Lower leg skin (tissue), 4 donors: ENCODE measurements at regions not wholly inside any gene's neighbourhood (a gene's known extent, or its start where the extent isn't known, plus 50 kb on each side); places are given as distances from the start of the nearest gene placed in this dataset.

ENCODE experiments used
- DNase-seq, 2 donors: peaks; one replicate each; pipeline ENCODE4 v3.0.0-alpha.2; 2019; ENCODE audit warnings: low spot score in 2 of 2
- H3K4me3 ChIP-seq: fragments of 200-600 bp; sonication (generic); 2 replicates; pipeline ENCODE4 v1.5.1; 2017; ENCODE audit warnings: mild to moderate bottlenecking, low read depth; ENCODE audit not compliant: poor library complexity, severe bottlenecking
- POLR2A ChIP-seq, 2 donors: fragments of 450-650 bp; IDR thresholded peaks; one replicate each; pipeline ENCODE4 v1.6.1; 2016 to 2017; ENCODE audit warnings: antibody characterized with exemption in 2 of 2, mild to moderate bottlenecking in 1 of 2, moderate library complexity in 1 of 2
- WGBS, 2 donors: methylation state at CpG; one replicate each; pipeline ENCODE4 v1.1.5; 2018; 5-methylcytosine and 5-hydroxymethylcytosine counted together
- intact Hi-C: fragments of 100-400 bp; cut with DNase I; formaldehyde crosslinking; loops from one replicate; pipeline ENCODE4 v1.15.0; 2023; ENCODE audit warnings: low total_unique reads
- TF ChIP-seq, protein P1 (sequence below), 3 donors: fragments of 450-650 bp; IDR thresholded peaks; one replicate each; pipeline ENCODE4 v1.5.1; 2016; ENCODE audit warnings: antibody characterized with exemption in 3 of 3, mild to moderate bottlenecking in 3 of 3, moderate library complexity in 2 of 3

DNA sequence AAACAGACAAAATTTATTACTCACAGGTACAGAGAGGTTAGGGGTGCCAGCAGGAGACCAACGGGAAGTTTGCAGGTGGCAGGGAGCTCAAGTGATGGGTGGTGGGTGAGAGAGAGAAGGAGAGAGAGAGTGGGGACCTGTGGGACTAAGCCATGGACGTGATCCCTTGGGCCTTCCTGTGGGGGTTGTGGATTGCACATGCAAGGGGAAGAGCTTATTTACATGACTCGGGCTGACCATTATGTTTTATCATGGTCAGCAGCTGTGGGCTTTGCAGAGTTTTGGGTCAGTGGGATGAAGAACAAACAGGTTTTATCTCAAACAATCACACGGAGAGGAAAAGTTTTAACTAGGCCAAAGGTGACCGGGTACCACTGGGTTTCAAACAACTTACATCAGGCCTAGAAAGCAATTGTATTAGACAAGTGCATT, 156.2 kb upstream of the EXOC2 start:
- TF ChIP-seq POLR2A (IDR thresholded peaks at IDR 0.05): no peak
- TF ChIP-seq, protein P1, sequence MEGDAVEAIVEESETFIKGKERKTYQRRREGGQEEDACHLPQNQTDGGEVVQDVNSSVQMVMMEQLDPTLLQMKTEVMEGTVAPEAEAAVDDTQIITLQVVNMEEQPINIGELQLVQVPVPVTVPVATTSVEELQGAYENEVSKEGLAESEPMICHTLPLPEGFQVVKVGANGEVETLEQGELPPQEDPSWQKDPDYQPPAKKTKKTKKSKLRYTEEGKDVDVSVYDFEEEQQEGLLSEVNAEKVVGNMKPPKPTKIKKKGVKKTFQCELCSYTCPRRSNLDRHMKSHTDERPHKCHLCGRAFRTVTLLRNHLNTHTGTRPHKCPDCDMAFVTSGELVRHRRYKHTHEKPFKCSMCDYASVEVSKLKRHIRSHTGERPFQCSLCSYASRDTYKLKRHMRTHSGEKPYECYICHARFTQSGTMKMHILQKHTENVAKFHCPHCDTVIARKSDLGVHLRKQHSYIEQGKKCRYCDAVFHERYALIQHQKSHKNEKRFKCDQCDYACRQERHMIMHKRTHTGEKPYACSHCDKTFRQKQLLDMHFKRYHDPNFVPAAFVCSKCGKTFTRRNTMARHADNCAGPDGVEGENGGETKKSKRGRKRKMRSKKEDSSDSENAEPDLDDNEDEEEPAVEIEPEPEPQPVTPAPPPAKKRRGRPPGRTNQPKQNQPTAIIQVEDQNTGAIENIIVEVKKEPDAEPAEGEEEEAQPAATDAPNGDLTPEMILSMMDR (IDR thresholded peaks at IDR 0.05): no peak
- no peak for DNase-seq
- intact Hi-C loops: no loop called here
- H3K4me3 ChIP-seq: no peak overlapping the region
- WGBS, 2 donors: 80 to 84% methylated on average over 5 of the region's 5 CpGs

DNA sequence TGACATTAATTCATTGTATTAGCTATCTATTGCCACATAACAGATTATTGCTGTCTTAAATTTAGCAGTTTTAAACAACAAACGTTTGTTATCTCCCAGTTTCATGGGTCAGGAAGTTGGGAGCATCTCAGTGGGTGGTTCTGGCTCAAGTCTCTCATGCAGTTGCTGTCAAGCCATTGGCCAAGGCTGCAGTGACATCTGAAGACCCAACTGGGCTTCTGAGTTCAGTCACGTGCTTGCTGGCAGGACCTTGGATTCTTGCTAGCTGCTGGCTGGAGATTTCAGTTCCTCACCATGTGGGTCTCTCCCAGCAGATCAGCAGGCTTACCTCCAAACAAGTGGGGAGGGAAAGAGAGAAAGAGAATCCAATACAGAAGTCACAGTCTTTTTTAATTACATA, 152.6 kb upstream of the EXOC2 start:
- 38 to 42% methylated on average over 2 of the region's 2 CpGs for WGBS, 2 donors
- intact Hi-C loops: no loop called here
- DNase-seq: no peak
- no peak overlapping the region for H3K4me3 ChIP-seq
- no peak for TF ChIP-seq POLR2A (IDR thresholded peaks at IDR 0.05)
- TF ChIP-seq, protein P1 (IDR thresholded peaks at IDR 0.05): no peak

DNA sequence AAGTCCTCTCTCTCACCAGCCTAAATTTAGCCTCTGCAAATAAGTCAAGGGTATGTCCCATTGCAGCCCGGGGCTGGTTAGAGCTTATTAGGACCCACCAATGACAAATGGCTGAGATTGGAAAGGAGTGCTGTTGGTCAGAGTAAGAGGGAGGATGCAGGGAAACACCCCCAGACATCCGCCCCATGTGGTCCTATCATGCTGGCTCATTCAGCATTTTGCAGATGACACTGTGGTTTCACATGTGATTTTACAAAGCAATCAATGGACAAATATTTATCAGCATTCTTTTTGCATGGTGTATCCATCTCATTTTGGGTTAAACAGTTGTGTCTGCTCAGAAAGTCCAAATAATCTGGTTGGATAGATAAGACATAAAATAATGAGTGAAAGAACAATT, 152.2 kb upstream of the EXOC2 start:
- intact Hi-C loops: no loop called here
- TF ChIP-seq, protein P1 (IDR thresholded peaks at IDR 0.05): no peak
- TF ChIP-seq POLR2A (IDR thresholded peaks at IDR 0.05): no peak
- H3K4me3 ChIP-seq: no peak overlapping the region
- WGBS, 2 donors: 90 to 92% methylated on average over 2 of the region's 2 CpGs
- DNase-seq: no peak

DNA sequence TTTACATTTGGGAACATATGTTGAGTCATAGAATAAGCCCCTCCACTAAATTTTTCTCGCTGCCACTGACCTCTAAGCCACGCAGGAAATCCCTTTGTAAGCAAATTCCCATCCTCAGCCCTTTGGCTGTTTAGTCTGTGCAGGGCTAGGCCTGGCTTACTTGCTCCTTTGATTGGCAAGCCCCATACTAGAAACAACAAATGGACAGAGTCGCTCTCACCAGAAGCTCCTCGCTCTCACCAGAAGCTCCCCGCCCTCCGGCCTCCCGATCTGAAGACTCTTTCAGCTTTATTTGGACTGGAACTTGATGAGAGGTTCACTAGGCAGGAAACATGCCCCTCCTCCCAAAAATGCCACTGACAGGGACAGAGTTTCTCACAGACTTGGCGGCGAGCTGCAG, 149.2 kb upstream of the EXOC2 start:
- TF ChIP-seq, protein P1 (IDR thresholded peaks at IDR 0.05): no peak
- no peak for TF ChIP-seq POLR2A (IDR thresholded peaks at IDR 0.05)
- WGBS, 2 donors: 43 to 77% methylated on average over 9 of the region's 9 CpGs
- intact Hi-C loops: no loop called here
- DNase-seq: no peak
- H3K4me3 ChIP-seq: no peak overlapping the region

DNA sequence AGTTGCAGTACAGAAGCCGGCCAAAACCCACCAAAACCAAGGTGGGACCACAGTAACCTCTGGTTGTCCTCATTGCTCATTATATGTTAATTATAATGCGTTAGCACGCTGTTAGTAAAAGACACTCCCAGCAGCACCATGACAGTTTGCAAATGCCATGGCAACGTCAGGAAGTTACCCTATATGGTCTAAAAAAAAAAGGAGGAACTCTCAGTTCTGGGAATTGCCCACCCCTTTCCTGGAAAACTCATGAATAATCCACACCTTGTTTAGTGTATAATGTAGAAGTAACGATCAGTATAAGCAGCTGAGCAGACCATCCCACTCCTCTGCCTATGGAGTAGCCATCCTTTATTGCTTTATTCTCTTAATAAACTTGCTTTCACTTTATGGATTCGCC, 148.6 kb upstream of the EXOC2 start:
- H3K4me3 ChIP-seq: no peak overlapping the region
- no peak for DNase-seq
- intact Hi-C loops: no loop called here
- TF ChIP-seq, protein P1 (IDR thresholded peaks at IDR 0.05): no peak
- no peak for TF ChIP-seq POLR2A (IDR thresholded peaks at IDR 0.05)
- WGBS, 2 donors: 79 to 83% methylated on average over 6 of the region's 6 CpGs

DNA sequence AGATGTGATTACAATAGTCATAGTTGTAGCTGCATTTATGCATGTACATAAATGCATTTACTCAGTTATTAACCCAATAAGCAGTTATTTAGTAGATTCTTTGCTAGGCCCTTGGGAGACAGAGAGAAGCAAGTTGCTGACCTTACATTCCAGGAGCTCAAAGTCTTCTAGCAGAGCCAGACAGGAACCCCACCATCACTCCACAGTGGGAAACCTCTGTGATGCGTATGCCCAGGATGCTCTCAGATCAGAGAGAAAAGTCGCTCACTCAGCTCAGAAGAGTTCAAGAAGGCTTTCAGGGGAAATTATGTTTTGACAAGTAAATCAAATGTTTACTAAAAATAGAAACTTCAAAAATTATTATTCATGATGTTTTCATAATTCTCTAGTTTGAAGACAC, 146.3 kb upstream of the EXOC2 start:
- H3K4me3 ChIP-seq: no peak overlapping the region
- 81 to 86% methylated on average over 2 of the region's 2 CpGs for WGBS, 2 donors
- TF ChIP-seq, protein P1 (IDR thresholded peaks at IDR 0.05): no peak
- no peak for TF ChIP-seq POLR2A (IDR thresholded peaks at IDR 0.05)
- intact Hi-C loops: no loop called here
- DNase-seq: no peak
